Fibroblast of the aortic adventitia (primary cell): ENCODE measurements at regions not wholly inside any gene's neighbourhood (a gene's known extent, or its start where the extent isn't known, plus 50 kb on each side); places are given as distances from the start of the nearest gene placed in this dataset.

ENCODE experiments used
- DNase-seq: peaks from one replicate; pipeline ENCODE4 v3.0.0-alpha.2; 2010; ENCODE audit warnings: low read depth
- H3K4me3 ChIP-seq: 2 replicates; pipeline ENCODE4 v1.5.1; 2011; ENCODE audit warnings: low read depth, mild to moderate bottlenecking, control low read depth, low read length, moderate library complexity
- TF ChIP-seq, protein P1 (sequence below): IDR thresholded peaks from 2 replicates; pipeline ENCODE4 v1.5.1; 2011; ENCODE audit warnings: mild to moderate bottlenecking, low read length, control low read depth, inconsistent platforms; ENCODE audit not compliant: insufficient read depth

- TF ChIP-seq, protein P1, sequence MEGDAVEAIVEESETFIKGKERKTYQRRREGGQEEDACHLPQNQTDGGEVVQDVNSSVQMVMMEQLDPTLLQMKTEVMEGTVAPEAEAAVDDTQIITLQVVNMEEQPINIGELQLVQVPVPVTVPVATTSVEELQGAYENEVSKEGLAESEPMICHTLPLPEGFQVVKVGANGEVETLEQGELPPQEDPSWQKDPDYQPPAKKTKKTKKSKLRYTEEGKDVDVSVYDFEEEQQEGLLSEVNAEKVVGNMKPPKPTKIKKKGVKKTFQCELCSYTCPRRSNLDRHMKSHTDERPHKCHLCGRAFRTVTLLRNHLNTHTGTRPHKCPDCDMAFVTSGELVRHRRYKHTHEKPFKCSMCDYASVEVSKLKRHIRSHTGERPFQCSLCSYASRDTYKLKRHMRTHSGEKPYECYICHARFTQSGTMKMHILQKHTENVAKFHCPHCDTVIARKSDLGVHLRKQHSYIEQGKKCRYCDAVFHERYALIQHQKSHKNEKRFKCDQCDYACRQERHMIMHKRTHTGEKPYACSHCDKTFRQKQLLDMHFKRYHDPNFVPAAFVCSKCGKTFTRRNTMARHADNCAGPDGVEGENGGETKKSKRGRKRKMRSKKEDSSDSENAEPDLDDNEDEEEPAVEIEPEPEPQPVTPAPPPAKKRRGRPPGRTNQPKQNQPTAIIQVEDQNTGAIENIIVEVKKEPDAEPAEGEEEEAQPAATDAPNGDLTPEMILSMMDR: no peak
- no peak for DNase-seq
- no peak overlapping the region for H3K4me3 ChIP-seq
Observed at GRCh38 chr15:31573759-31574158, 247.1 kb downstream of the KLF13 start.

DNA sequence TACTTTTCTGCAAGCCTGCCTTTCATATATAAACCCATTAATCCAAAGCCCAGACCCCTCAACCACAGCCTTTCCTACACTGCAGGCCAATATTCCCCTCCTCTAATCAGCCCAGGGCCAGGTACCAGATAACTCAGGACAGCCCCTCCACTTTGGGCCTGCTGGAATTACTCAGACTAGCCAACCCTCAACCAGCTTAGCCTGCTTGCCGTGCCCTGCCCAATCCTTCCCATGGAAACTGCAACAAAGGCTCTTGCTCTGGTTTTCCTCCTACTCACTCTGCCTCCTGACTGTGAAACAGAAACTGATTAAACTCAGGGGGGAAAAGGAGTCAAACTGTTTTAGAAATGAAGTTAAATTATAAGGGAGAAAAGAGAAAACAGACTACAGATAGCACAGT lies 248.1 kb downstream of the KLF13 start:
- no peak overlapping the region for H3K4me3 ChIP-seq
- DNase-seq: no peak
- TF ChIP-seq, protein P1: no peak

DNA sequence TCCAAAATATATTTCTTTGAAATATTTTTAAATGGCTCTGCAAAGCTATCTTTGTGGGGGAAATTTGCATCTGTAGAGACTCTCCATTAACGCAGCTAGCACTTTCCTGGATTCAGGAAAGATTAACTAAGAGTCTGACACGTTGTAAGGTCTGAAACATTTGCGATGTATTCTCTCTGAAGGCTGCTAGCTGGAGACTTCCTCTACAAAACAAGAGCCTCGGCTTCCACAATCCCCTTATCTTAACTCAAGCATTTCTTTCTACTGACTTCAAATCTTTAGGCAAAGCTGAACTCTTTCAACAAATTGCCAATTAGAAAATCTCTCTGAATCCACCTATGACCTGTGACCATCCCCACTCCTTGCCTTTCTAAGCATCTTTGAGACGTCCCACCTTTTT lies 250.5 kb downstream of the KLF13 start:
- H3K4me3 ChIP-seq: no peak overlapping the region
- TF ChIP-seq, protein P1: no peak
- DNase-seq: no peak

GRCh38 chr15:31579282-31579681 lies 252.6 kb downstream of the KLF13 start:
- TF ChIP-seq, protein P1: no peak
- no peak overlapping the region for H3K4me3 ChIP-seq
- DNase-seq: no peak

DNA sequence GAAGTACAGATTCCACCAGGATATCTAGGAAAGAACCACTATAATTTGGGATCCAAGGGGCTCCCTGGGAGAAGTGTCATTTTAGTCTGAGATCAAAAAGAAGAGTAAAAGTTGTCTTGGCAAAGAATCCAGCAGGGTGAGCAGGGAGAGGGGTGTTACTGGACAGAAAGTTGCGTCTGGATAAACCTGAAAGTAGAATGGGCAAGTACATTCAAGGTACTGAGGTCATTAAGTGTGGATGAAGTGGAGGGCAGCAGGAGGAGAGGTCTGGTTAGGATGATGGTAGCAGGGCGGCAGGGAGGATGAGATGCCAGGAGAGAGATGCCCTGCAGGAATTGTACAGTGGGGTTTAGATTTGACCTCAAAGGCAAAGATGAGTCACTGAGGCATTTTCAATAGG lies 253.3 kb downstream of the KLF13 start:
- no peak for DNase-seq
- H3K4me3 ChIP-seq: no peak overlapping the region
- TF ChIP-seq, protein P1: no peak

DNA sequence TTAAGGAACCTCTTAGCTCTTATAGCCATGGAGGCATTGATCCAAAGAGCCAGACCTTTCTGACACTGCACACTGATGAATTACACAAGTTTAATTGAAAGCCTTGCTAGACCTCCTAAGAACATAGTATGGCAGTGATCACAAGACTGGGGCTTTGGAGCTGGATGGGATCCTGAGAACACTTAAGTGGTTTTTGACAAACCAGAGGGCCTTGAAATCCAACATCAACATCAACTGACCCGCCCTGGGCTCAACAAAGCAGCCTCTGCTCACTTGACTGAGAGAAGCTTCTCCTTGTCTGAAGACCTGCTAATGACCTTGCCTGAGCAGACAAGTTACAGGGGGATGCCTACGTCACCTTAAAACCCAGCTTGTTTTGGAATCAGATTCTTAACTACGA lies 257.6 kb downstream of the KLF13 start:
- no peak overlapping the region for H3K4me3 ChIP-seq
- TF ChIP-seq, protein P1: no peak
- DNase-seq: no peak

- H3K4me3 ChIP-seq: no peak overlapping the region
- no peak for DNase-seq
- TF ChIP-seq, protein P1: no peak
Observed at GRCh38 chr15:31585240-31585639, 258.6 kb downstream of the KLF13 start.
